GM12892 (cell line): ENCODE measurements at regions not wholly inside any gene's neighbourhood (a gene's known extent, or its start where the extent isn't known, plus 50 kb on each side); places are given as distances from the start of the nearest gene placed in this dataset.

Experiments used
- POLR2A ChIP-seq: IDR thresholded peaks from 2 replicates; pipeline ENCODE4 v1.6.1; 2011; ENCODE audit warnings: low read depth, low read length, control low read depth
- POLR2AphosphoS5 ChIP-seq: IDR thresholded peaks from 2 replicates; pipeline ENCODE4 v1.6.1; 2011; ENCODE audit warnings: low read depth, low read length, control low read depth

- TF ChIP-seq POLR2AphosphoS5, result no peak
- TF ChIP-seq POLR2A, result no peak
These were observed 307.9 kb upstream of the IGFBP7 start for GRCh38 chr4:57418133-57418532.
